ENCODE measurements at regions not wholly inside any gene's neighbourhood (a gene's known extent, or its start where the extent isn't known, plus 50 kb on each side); places are given as distances from the start of the nearest gene placed in this dataset.

DNA sequence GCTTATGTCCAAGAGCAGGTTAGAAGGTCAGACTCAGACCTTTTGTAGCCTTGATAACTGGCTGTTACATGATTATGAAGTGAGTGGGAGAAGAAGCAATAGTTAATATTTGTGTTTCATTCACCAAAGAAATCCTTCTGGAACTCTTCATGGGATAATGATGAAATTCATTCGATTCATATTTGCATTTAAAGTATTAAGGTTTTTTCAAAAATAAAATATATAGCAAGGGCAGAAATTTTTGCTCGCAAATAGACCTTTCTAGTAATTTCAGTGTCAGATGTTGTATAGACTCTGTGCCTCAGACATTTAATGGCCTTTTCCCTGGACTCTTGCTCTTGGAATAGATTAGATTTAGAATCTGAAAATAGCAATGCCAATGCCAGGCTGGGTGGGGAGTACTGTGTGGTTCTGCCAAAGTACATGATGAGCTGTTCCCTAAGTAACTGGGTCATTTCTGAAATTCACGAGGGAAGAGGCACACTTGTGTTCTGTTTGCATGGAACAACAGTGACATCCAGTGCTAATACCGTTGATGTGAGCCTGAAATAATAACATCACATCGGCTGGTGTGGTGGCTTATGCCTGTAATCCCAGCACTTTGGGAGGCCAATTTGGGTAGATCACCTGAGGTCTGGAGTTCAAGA, 119.2 kb downstream of the MBL2 start:
- DNase-seq, result no peak

DNA sequence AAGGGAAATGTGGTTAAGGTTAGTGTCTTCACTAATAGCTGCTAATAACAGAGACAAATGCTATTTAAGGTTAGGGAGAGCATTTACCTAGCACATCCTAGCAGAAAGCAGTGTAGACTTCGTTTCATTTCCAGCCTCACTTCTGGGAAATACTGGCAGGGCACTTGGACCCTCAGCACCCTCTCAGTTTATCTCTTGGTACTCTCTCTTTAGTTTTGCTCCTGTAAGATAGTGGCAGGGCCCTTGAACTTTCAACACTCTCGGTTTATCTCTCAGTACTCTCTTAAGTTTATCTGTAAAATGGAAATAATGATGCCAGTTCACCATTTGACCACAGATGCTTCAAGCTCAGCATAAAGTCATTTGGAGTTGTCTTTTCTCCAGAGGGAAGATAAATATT, 118.4 kb downstream of the MBL2 start:
- DNase-seq, result no peak

- no peak for DNase-seq
Observed at GRCh38 chr10:52658112-52658511, 114.5 kb downstream of the MBL2 start.

DNA sequence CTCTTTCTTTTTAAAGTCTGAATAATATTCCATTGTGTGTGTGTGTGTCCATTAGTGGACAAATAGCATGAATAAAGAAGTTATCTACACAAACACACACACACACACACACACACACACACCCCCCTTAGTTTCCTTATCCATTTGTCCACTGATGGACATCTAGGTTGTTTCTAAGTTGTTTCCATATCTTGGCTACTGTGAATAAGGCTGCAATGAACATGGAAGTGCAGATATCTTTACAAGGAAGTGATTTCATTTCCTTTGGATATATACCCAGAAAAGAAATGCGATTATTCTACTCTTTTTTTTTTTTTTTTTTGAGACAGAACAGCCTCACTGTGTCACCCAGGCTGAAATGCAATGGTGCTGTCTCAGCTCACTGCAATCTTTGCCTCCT, 113.5 kb downstream of the MBL2 start:
- DNase-seq, result no peak

- DNase-seq, result no peak
Observed at GRCh38 chr10:52662256-52662655, 110.3 kb downstream of the MBL2 start.

GRCh38 chr10:52663161-52663560, 109.4 kb downstream of the MBL2 start:
- no peak for DNase-seq

- no peak for DNase-seq
Observed at GRCh38 chr10:52664629-52665028, 108.0 kb downstream of the MBL2 start.

DNA sequence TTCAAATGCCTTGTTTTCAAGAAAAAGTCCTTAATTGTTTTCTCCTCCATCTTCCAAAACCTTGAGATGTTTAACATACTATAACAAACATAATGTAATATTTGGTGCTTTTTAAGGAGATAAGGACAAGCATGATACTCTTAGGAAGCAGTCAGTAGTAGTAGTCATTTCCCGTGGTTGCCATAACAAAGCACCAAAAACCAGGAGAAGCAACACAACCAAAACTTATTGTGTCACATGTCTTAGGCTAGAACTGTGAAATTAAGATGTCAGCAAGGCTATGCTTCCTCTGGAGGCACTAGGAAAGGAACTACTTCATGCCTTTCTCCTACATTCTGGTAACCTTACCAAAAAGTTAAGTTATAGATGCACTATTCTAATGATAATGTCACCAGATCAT, 106.8 kb downstream of the MBL2 start:
- DNase-seq, result no peak

DNA sequence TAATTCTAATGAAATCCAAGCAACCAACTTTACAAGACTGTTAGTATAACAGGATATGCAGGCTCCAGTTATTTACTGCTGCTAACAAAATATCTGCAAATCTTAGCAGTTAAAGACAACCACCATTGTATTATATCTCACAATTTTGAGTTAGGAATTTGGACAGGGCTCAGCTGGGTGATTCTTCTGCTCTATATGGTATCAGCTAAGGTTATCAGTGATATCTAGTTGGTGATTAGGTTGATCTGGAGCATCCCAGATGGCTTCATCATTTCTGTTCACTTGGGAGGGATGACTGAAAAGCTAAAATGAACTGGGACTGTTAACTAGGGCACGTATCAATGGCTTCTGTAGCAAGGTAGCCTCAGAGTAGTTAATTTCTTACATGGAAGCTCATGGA, 105.7 kb downstream of the MBL2 start:
- DNase-seq, result no peak

- no peak for DNase-seq
Observed at GRCh38 chr10:52668024-52668423, 104.6 kb downstream of the MBL2 start.

GRCh38 chr10:52672880-52673279, 99.7 kb downstream of the MBL2 start:
- DNase-seq, result no peak

GRCh38 chr10:52673468-52673867, 99.1 kb downstream of the MBL2 start:
- no peak for DNase-seq

GRCh38 chr10:52674474-52674873, 98.1 kb downstream of the MBL2 start:
- DNase-seq, result no peak

- DNase-seq, result no peak
Observed at GRCh38 chr10:52677086-52677485, 95.5 kb downstream of the MBL2 start.

- no peak for DNase-seq
Observed at GRCh38 chr10:52678611-52679010, 94.0 kb downstream of the MBL2 start.

- no peak for DNase-seq
Observed at GRCh38 chr10:52679117-52679516, 93.5 kb downstream of the MBL2 start.

DNA sequence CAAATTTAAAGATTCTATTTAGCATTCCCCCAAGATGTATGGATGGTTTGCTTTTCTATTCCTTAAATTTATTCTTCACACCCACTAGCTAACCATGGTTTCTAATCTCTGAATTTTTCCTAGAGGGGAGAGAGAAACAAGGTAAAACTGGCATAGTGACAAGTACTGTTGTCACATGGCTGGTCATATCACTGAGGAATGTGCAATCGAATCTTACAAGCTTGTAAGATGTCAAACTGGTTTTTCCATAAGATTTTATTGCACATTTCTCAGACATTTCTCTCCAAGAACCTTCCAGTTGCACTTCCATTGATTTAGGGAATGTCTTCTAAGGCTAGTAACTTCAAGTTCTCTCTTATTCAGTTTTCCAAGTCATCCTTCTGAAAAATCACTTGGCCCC, 89.8 kb downstream of the MBL2 start:
- DNase-seq, result no peak

GRCh38 chr10:52683776-52684175, 88.8 kb downstream of the MBL2 start:
- no peak for DNase-seq

- no peak for DNase-seq
Observed at GRCh38 chr10:52688899-52689298, 83.7 kb downstream of the MBL2 start.

GRCh38 chr10:52696232-52696631, 76.4 kb downstream of the MBL2 start:
- DNase-seq, result no peak

GRCh38 chr10:52701647-52702046, 70.9 kb downstream of the MBL2 start:
- no peak for DNase-seq

DNA sequence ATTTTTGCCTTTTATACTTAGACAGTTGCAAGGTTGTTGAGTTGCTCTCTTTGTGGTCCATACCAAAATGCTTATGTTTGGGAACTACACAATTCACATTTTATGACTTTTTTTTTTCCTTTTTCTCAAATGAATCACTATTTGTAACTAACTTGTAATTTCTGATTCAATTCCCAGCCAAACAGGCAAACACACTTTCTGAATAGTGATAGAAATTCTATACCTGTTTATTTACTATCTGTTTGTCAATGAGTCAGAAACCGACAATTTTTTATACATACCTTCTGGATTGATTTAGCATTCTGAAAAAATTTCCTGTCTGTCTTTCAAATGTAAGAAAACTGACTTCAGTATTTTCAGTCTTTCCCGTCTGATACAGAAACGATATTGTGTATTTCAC, 69.1 kb downstream of the MBL2 start:
- DNase-seq, result no peak

- no peak for DNase-seq
Observed at GRCh38 chr10:52703898-52704297, 68.7 kb downstream of the MBL2 start.

GRCh38 chr10:52706332-52707070, 66.1 kb downstream of the MBL2 start:
- no peak for DNase-seq

All from NCI-H345 (cell line).